Suprapubic skin (tissue), 4 donors: ENCODE measurements at regions not wholly inside any gene's neighbourhood (a gene's known extent, or its start where the extent isn't known, plus 50 kb on each side); places are given as distances from the start of the nearest gene placed in this dataset.

Experiments used
- CTCF ChIP-seq, 2 donors: fragments of 200-600 bp in 1 of 2; fragments of 450-650 bp in 1 of 2; sonication (generic) in 1 of 2; IDR thresholded peaks; one replicate each; pipeline ENCODE4 v1.5.1; 2016 to 2019; ENCODE audit warnings: antibody characterized with exemption in 2 of 2, mild to moderate bottlenecking in 1 of 2, moderate library complexity in 1 of 2
- EP300 ChIP-seq: sonication (generic); formaldehyde crosslinking; IDR thresholded peaks from one replicate; pipeline ENCODE4 v1.6.1; 2017; ENCODE audit warnings: antibody characterized with exemption
- POLR2A ChIP-seq, 2 donors: fragments of 450-650 bp; IDR thresholded peaks; one replicate each; pipeline ENCODE4 v1.6.1; 2017; ENCODE audit warnings: antibody characterized with exemption in 2 of 2, mild to moderate bottlenecking in 2 of 2, moderate library complexity in 2 of 2
- POLR2AphosphoS5 ChIP-seq, 3 donors: sonication (generic); formaldehyde crosslinking; IDR thresholded peaks; one replicate each; pipeline ENCODE4 v1.6.1; 2017; ENCODE audit warnings: antibody characterized with exemption in 3 of 3

- TF ChIP-seq POLR2A (IDR thresholded peaks at IDR 0.05) (no peak), EP300 (no peak), POLR2AphosphoS5 (IDR thresholded peaks at IDR 0.05) (no peak), CTCF (IDR thresholded peaks at IDR 0.05) (no peak)
Observed at GRCh38 chr12:28114488-28114887, 75.8 kb upstream of the CCDC91 start.
